ENCODE measurements at regions not wholly inside any gene's neighbourhood (a gene's known extent, or its start where the extent isn't known, plus 50 kb on each side); places are given as distances from the start of the nearest gene placed in this dataset.
"Not testable (repeated sequence)": the region's sequence is repeated elsewhere in the genome, so short reads cannot be mapped to it uniquely, and the experiment has no call there.

DNA sequence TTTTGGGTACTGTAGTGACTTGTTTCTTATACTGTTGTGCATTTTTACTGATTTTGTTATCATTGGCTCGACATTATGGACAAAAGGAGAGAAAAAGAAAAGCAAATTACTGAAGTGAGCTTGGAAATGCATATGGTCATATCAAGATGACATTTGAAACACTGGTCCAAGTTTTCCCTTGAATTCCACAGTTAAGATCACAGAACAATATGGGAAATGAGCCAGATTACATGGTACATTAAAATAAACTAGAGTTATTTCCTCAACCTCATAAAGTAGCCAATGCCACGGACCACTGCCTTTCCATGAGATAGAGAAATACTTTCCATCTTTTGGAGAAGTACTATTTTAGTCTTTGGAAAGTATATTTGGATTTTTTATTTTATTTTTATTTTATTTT is 62.0 kb upstream of the SGPP2 start:
- Histone ChIP-seq H3K4me3 (no peak overlapping the region), H3K27ac (no peak overlapping the region), H3K4me1 (no peaks in the 10 kb centered on the region), H3K36me3 (no peaks in the 10 kb centered on the region), H3K27me3 (no peaks in the 10 kb centered on the region), H3K9me3 (no peaks in the 10 kb centered on the region)
- WGBS, 2 donors (ENCODE audit: low coverage in 1 of 2) = 69 to 90% methylated on average over 2 of the region's 2 CpGs
- in situ Hi-C loops (cut with MboI; ENCODE audit: low pct_ligation_motif_present in 1 of 4, low pct_unique_long_range_greater_than_20kb in 1 of 4, low sequenced_read_pairs in 3 of 4) (no loop called here), intact Hi-C loops (cut with DNase I; ENCODE audit: low total_unique reads) (no loop called here)
- TF ChIP-seq POLR2A (IDR thresholded peaks at IDR 0.05) = no peak
- TF ChIP-seq EP300 (IDR thresholded peaks at IDR 0.05; ENCODE audit: low read depth) = no peak
- TF ChIP-seq POLR2AphosphoS5 (IDR thresholded peaks at IDR 0.05) = no peak
- TF ChIP-seq, protein P1, sequence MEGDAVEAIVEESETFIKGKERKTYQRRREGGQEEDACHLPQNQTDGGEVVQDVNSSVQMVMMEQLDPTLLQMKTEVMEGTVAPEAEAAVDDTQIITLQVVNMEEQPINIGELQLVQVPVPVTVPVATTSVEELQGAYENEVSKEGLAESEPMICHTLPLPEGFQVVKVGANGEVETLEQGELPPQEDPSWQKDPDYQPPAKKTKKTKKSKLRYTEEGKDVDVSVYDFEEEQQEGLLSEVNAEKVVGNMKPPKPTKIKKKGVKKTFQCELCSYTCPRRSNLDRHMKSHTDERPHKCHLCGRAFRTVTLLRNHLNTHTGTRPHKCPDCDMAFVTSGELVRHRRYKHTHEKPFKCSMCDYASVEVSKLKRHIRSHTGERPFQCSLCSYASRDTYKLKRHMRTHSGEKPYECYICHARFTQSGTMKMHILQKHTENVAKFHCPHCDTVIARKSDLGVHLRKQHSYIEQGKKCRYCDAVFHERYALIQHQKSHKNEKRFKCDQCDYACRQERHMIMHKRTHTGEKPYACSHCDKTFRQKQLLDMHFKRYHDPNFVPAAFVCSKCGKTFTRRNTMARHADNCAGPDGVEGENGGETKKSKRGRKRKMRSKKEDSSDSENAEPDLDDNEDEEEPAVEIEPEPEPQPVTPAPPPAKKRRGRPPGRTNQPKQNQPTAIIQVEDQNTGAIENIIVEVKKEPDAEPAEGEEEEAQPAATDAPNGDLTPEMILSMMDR (IDR thresholded peaks at IDR 0.05) = no peak
- DNase-seq = no peak

DNA sequence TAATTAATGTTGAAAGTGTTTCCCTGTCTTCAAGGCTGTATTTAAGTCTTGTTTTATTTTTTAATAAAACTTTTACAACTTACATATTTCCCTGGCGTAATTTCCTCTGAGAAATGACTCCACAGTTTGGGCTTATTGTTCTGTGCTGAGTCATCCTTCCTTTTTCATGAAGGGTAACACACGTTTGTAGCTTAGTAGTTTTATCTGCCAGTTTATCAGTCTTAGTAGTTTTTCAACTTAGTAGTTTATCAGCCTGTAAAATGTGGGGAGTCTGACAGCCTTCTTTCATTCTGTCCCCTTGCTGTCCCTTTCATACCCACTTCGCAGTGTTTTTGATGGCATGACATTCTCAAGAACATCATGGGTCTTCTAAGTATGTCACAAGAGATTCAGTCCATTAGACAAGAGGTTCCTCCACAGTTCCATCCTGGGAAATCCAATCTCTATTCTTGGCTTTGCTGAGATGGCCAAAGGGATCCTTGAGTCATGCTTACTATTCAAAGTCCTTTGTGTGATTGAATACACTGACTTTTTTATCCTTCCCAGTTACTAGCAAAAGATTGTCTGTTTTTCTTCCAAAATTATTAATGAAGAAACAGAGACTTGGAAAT is 60.0 kb upstream of the SGPP2 start:
- no peaks in the 10 kb centered on the region for H3K27me3 ChIP-seq
- H3K9me3 ChIP-seq = no peaks in the 10 kb centered on the region
- H3K27ac ChIP-seq = no peak overlapping the region
- TF ChIP-seq EP300 (IDR thresholded peaks at IDR 0.05; ENCODE audit: low read depth) (no peak), POLR2AphosphoS5 (IDR thresholded peaks at IDR 0.05) (no peak), POLR2A (IDR thresholded peaks at IDR 0.05) (no peak)
- TF ChIP-seq, protein P1 (IDR thresholded peaks at IDR 0.05) = no peak
- H3K4me3 ChIP-seq = no peak overlapping the region
- 42% methylated on average over 3 of the region's 3 CpGs for WGBS, 2 donors (ENCODE audit: low coverage in 1 of 2)
- no peak for DNase-seq
- in situ Hi-C loops (cut with MboI; ENCODE audit: low pct_ligation_motif_present in 1 of 4, low pct_unique_long_range_greater_than_20kb in 1 of 4, low sequenced_read_pairs in 3 of 4) (no loop called here), intact Hi-C loops (cut with DNase I; ENCODE audit: low total_unique reads) (no loop called here)
- peaks cover 0 to 5% (median 0%) of the 10 kb centered on the region in 4 donors for H3K4me1 ChIP-seq
- H3K36me3 ChIP-seq = no peaks in the 10 kb centered on the region

DNA sequence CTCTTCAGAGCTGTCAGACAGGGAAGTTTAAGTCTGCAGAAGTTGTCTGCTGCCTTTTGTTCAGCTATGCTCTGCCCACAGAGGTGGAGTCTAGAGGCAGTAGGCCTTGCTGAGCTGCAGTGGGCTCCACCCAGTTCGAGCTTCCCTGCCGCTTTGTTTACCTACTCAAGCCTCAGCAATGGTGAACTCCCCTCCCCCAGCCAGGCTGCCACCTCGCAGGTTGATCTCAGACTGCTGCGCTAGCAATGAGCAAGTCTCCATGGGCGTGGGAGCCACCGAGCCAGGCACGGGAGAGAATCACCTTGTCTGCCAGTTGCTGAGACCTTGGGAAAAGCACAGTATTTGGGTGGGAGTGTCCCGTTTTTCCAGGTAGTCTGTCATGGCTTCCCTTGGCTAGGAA is 56.1 kb upstream of the SGPP2 start:
- intact Hi-C loops (cut with DNase I; ENCODE audit: low total_unique reads); H3K36me3 ChIP-seq; H3K27me3 ChIP-seq; in situ Hi-C loops (cut with MboI; ENCODE audit: low pct_ligation_motif_present in 1 of 4, low pct_unique_long_range_greater_than_20kb in 1 of 4, low sequenced_read_pairs in 3 of 4); H3K4me1 ChIP-seq; H3K9me3 ChIP-seq: not testable (repeated sequence)
- Histone ChIP-seq H3K4me3 (peak overlapping the region in 1 of 4 donors; percentile 19), H3K27ac (peak overlapping the region in 1 of 4 donors; percentile 64)
- 62% methylated on average over 6 of the region's 8 CpGs; no CpG with 5 or more reads in 1 of the 2 donors for WGBS, 2 donors (ENCODE audit: low coverage in 1 of 2)
- peak; percentile 71 for DNase-seq

DNA sequence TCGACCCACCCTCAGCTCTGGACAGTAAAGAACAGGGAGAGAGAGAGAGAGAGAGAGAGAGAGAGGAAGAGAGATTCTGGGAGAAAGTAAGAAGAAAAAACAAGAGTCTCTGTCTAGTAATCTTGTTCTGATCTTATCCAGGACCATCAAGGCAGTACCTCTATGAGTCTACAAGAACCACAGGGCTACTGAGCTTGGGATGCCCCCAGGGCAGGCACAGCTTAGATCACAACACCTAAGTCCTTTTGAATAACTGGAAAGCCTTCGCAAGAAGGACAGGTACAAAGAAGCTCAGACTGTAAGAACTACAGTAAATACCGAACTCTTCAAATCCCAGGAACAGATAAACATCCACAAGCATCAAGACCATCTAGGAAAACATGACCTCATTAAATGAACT is 51.4 kb upstream of the SGPP2 start:
- Histone ChIP-seq H3K36me3 (no peaks in the 10 kb centered on the region), H3K27ac (no peak overlapping the region), H3K27me3 (no peaks in the 10 kb centered on the region), H3K4me3 (no peak overlapping the region), H3K9me3 (peaks cover 0 to 3% of the 10 kb centered on the region in 2 donors), H3K4me1 (no peaks in the 10 kb centered on the region)
- DNase-seq = no peak
- in situ Hi-C loops (cut with MboI; ENCODE audit: low pct_ligation_motif_present in 1 of 4, low pct_unique_long_range_greater_than_20kb in 1 of 4, low sequenced_read_pairs in 3 of 4) = no loop called here
- WGBS, 2 donors (ENCODE audit: low coverage in 1 of 2) = 63 to 82% methylated on average over 2 to 3 of the region's 3 CpGs
- TF ChIP-seq EP300 (IDR thresholded peaks at IDR 0.05; ENCODE audit: low read depth) (no peak), POLR2AphosphoS5 (IDR thresholded peaks at IDR 0.05) (no peak)
- intact Hi-C loops (cut with DNase I; ENCODE audit: low total_unique reads) = no loop called here

Measured in transverse colon (tissue), 4 donors.